ENCODE measurements at regions not wholly inside any gene's neighbourhood (a gene's known extent, or its start where the extent isn't known, plus 50 kb on each side); places are given as distances from the start of the nearest gene placed in this dataset.

DNA sequence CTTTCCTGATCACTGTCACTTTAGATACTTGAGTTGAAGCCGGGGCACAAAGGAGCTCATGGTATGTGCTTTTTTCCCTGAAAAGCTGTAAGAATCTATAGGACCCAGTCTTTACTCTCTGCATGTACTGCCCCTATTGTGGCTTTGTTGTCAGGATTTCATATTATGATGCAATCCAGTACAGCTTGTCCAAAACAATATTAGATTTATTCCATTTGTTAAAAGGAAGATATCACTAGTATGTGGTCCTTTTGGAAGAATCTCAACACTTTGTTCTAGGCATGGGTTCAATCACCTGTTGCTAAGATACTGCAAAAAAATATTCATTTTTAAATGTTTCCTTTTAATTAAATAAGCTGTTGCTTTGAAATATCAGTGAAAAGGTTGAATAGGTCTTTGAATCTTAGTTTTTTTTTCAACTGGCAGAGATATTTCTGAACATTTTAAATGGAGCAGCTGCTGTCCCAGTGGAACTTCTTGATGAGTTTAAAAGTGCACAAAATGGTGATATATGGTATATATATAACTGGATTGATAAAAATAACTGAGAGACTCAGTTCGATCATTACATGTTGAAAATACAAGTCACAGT is 256.6 kb upstream of the NT5C1B start:
- TF ChIP-seq POLR2A (IDR thresholded peaks at IDR 0.05), result no peak
- no peak for TF ChIP-seq CTCF (IDR thresholded peaks at IDR 0.05)
- TF ChIP-seq EP300 (IDR thresholded peaks at IDR 0.05; ENCODE audit: low read depth), result no peak
